GM10266 (cell line): ENCODE measurements at regions not wholly inside any gene's neighbourhood (a gene's known extent, or its start where the extent isn't known, plus 50 kb on each side); places are given as distances from the start of the nearest gene placed in this dataset.

Experiments
- DNase-seq: peaks from one replicate; pipeline ENCODE4 v3.0.0; 2012; ENCODE audit errors: extremely low spot score
- CTCF ChIP-seq: IDR thresholded peaks from 2 replicates; pipeline ENCODE4 v1.5.1; 2012; ENCODE audit warnings: mild to moderate bottlenecking, low read depth; ENCODE audit not compliant: control insufficient read depth, insufficient read depth; ENCODE audit errors: missing control alignments

- no peak for TF ChIP-seq CTCF
- DNase-seq, result no peak
These were observed 89.2 kb downstream of the KCNRG start for GRCh38 chr13:50104493-50104892.

- TF ChIP-seq CTCF, result no peak
- DNase-seq, result peak; percentile 51
These were observed 91.3 kb downstream of the KCNRG start for GRCh38 chr13:50106559-50106958.

- no peak for TF ChIP-seq CTCF
- no peak for DNase-seq
These were observed 92.0 kb downstream of the KCNRG start for GRCh38 chr13:50107205-50107604.

DNA sequence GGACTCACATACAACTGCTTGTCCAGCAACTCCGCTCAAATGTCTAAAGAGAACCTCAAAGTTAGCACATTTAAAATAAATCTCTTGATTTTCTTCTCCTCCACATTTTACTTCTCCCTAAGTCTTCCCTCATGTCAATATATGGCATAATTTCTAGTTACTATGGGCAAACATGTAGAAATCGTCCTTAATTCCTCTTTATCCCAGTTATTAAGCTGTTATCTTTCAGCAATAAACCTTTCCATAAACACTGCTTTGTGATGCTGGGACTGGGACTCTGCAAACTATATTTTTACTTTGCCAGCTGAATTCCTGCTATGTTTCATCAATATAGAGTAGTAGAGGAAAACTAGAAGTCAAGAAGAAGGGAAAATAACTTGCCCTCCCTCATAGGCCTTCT lies 99.7 kb downstream of the KCNRG start:
- no peak for DNase-seq
- no peak for TF ChIP-seq CTCF

DNA sequence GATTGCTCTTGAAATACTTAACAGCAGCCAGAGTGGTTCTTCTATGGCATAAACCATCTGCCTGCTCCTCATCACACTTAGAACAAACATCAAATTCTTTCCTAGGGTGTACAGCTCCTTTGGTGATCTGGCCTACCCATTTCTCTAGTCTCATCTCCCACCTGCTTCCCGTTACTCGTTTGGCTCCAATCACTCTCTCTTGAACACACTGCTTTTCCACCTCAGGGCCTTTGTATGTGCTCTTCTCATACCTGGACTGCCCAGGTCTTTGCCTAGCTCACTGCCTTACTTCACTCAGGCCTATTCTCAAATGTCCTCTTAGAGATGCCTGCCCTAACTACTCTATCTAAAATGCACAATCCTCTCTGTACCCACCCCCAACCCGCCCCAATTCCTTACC lies 100.5 kb downstream of the KCNRG start:
- TF ChIP-seq CTCF, result no peak
- DNase-seq, result no peak

DNA sequence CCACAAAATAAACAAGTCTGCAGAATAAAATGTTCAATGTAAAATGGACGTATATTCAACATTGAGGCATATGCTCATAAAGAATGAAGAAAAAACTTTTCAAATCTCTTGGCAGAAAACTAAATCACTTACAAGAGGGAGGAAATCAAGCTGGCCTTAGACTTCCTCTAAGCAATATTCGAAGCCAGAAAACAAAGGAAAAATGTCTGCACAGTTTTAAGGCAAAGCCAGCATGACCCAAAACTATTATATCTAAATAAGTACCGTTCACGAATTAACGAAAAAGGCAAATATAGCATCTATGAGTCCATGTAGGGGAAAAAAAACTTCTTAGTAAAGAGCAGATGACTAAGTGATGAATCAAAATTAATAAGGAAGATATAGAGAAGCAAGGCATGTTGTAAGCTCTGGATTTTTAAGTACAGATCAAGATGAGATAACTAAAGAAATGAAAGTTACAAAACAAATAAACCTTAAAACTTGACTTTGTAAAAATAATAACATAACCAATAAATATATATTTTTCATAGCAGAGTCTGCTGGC lies 101.3 kb downstream of the KCNRG start:
- no peak for DNase-seq
- no peak for TF ChIP-seq CTCF

- TF ChIP-seq CTCF, result no peak
- no peak for DNase-seq
These were observed 104.3 kb downstream of the KCNRG start for GRCh38 chr13:50119591-50119990.
